HepG2 (cell line): ENCODE measurements at regions not wholly inside any gene's neighbourhood (a gene's known extent, or its start where the extent isn't known, plus 50 kb on each side); places are given as distances from the start of the nearest gene placed in this dataset.

ENCODE experiments used
- ATF5 ChIP-seq: sonication (generic); formaldehyde crosslinking; IDR thresholded peaks from 2 replicates; pipeline ENCODE4 v1.4.0; 2020; ENCODE audit warnings: mild to moderate bottlenecking, low read depth, missing genetic modification reagents
- ETV5 ChIP-seq: IDR thresholded peaks from 2 replicates; pipeline ENCODE4 v1.6.1; 2018; ENCODE audit warnings: missing biosample characterization, missing genetic modification reagents, inconsistent platforms, borderline replicate concordance
- GABPB1 ChIP-seq: IDR thresholded peaks from 2 replicates; pipeline ENCODE4 v1.6.1; 2016; ENCODE audit warnings: mild to moderate bottlenecking, missing genetic modification reagents, moderate library complexity, missing compliant biosample characterization
- IKZF5 ChIP-seq: IDR thresholded peaks from 2 replicates; pipeline ENCODE4 v1.6.1; 2018; ENCODE audit warnings: missing genetic modification reagents, mild to moderate bottlenecking, missing compliant biosample characterization
- LCORL ChIP-seq, 2 experiments: fragments of 450-650 bp in 1 of 2; sonication (generic) in 1 of 2; formaldehyde crosslinking in 1 of 2; IDR thresholded peaks; 2 replicates each; pipeline versions ENCODE4 v1.5.0 to v1.6.1; 2017 to 2020; ENCODE audit warnings: antibody characterized with exemption in 1 of 2, missing genetic modification reagents in 1 of 2
- NKX3-1 ChIP-seq: sonication (generic); formaldehyde crosslinking; IDR thresholded peaks from 2 replicates; pipeline ENCODE4 v1.5.0; 2020; ENCODE audit warnings: missing genetic modification reagents
- PCBP1 ChIP-seq: fragments of 200-400 bp; formaldehyde crosslinking; IDR thresholded peaks from 2 replicates; pipeline ENCODE4 v1.6.1; 2017; ENCODE audit warnings: mild to moderate bottlenecking, low read depth, low read length, borderline replicate concordance
- SP5 ChIP-seq: IDR thresholded peaks from 2 replicates; pipeline ENCODE4 v1.6.1; 2016; ENCODE audit warnings: low read depth, borderline replicate concordance
- TAF1 ChIP-seq: sonication (generic); formaldehyde crosslinking; IDR thresholded peaks from 2 replicates; pipeline ENCODE4 v1.4.0; 2020; ENCODE audit warnings: missing genetic modification reagents
- TEAD3 ChIP-seq: optimal IDR thresholded peaks from 2 replicates; pipeline ENCODE3; 2016; ENCODE audit warnings: borderline replicate concordance
- ZFYVE20 ChIP-seq: sonication (generic); formaldehyde crosslinking; IDR thresholded peaks from 2 replicates; pipeline ENCODE4 v1.8.0; 2023; ENCODE audit warnings: low read depth, mild to moderate bottlenecking, moderate library complexity, missing genetic modification reagents, borderline replicate concordance
- ZNF292 ChIP-seq: sonication (generic); formaldehyde crosslinking; IDR thresholded peaks from 2 replicates; pipeline ENCODE4 v1.8.1; 2022; ENCODE audit warnings: mild to moderate bottlenecking, low read depth, missing genetic modification reagents, borderline replicate concordance
- ZNF331 ChIP-seq: sonication (generic); formaldehyde crosslinking; IDR thresholded peaks from 2 replicates; pipeline ENCODE4 v1.4.0; 2020; ENCODE audit warnings: missing genetic modification reagents
- ZNF670 ChIP-seq: sonication (generic); formaldehyde crosslinking; IDR thresholded peaks from 2 replicates; pipeline ENCODE4 v1.8.0; 2022; ENCODE audit warnings: mild to moderate bottlenecking, missing genetic modification reagents, borderline replicate concordance
- ZNF777 ChIP-seq: sonication (generic); formaldehyde crosslinking; IDR thresholded peaks from 2 replicates; pipeline ENCODE4 v1.4.0; 2020; ENCODE audit warnings: missing genetic modification reagents
- TF ChIP-seq, protein P1 (sequence below): sonication (generic); formaldehyde crosslinking; IDR thresholded peaks from 2 replicates; pipeline ENCODE4 v1.4.0; 2020; ENCODE audit warnings: missing genetic modification reagents

DNA sequence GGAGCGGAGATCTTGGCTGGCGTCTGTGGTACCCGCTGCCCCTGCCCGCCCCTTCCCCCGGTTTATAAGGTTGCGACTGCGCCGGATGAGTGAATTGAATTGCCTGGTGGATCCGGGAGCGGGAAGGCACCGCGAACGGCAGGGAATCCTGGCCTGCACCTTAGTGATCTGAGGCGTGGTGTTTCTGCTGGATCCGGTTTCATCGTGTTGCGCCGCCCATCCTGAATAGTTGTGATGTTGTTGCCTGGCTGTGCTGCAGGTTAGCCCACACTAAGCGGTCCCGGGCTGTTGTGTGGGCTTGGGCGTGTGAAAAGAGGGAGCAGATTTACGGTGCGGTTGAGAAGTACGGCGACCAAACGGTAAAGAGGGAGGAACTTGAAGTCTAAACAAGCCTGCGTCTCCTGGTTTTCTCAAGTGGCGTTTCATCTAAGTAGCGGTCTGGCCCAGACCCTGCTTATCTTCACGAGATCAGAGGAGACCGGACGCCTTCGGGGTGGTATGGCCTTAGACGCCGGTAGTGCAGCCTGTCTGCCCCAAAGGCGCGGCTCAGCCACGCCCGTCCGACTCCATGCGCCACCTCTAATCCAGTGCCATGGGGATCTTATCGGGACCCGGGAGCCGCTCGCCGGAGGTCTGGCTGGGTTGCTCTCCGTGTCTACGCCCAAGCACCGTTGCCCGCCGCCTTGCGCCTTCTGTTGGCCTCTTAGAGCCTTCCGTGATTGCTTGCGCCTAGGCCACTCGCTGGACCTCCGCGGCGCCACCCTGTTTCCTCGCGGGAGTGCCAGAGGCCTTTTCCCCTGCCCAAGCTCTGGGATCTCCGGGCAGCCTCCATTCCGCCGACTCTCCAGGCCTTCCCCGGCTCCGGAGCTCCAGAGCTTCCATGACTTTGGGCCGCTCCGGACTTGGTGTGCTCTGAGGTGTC is 87.5 kb upstream of the RHOU start (continued):
- TF ChIP-seq NKX3-1 (0 out of 2 replicates have a peak, but pooled peaks have one; percentile 41), ATF5 (CRISPR knock-in tag) (no peak), TAF1 (CRISPR knock-in tag) (peak; percentile 77), ZNF777 (peak; percentile 40; the same call in 1 of the 2 replicates), ZNF292 (CRISPR knock-in tag) (peak; percentile 65), ETV5 (CRISPR knock-in tag) (peak; percentile 55; the same call in 1 of the 2 replicates), SP5 (CRISPR knock-in tag) (peak; percentile 76), GABPB1 (CRISPR knock-in tag) (peak; percentile 37), TEAD3 (CRISPR knock-in tag) (peak; percentile 37), ZNF331 (CRISPR knock-in tag) (0 out of 2 replicates have a peak, but pooled peaks have one; percentile 26), LCORL (IDR thresholded peaks at IDR 0.05) (no peak), LCORL (CRISPR knock-in tag; IDR thresholded peaks at IDR 0.05) (no peak; the same call in 1 of the 2 replicates), PCBP1 (0 out of 2 replicates have a peak, but pooled peaks have one; percentile 27), ZFYVE20 (CRISPR knock-in tag) (no peak), ZNF670 (peak; percentile 67; the same call in 1 of the 2 replicates), IKZF5 (CRISPR knock-in tag) (peak; percentile 60)
- TF ChIP-seq, protein P1, sequence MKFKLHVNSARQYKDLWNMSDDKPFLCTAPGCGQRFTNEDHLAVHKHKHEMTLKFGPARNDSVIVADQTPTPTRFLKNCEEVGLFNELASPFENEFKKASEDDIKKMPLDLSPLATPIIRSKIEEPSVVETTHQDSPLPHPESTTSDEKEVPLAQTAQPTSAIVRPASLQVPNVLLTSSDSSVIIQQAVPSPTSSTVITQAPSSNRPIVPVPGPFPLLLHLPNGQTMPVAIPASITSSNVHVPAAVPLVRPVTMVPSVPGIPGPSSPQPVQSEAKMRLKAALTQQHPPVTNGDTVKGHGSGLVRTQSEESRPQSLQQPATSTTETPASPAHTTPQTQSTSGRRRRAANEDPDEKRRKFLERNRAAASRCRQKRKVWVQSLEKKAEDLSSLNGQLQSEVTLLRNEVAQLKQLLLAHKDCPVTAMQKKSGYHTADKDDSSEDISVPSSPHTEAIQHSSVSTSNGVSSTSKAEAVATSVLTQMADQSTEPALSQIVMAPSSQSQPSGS (CRISPR knock-in tag): peak; percentile 12; the same call in 1 of the 2 replicates
- TF ChIP-seq, all 625 proteins: peak for 155
